ENCODE measurements at regions not wholly inside any gene's neighbourhood (a gene's known extent, or its start where the extent isn't known, plus 50 kb on each side); places are given as distances from the start of the nearest gene placed in this dataset.

GRCh38 chr15:70562906-70563305 is 200.5 kb downstream of the UACA start:
- POLR2A ChIA-PET = no interaction called here
- TF ChIP-seq CTCF (IDR thresholded peaks at IDR 0.05; ENCODE audit: control extremely low read depth, extremely low read depth, low read depth, missing control alignments) = no peak
- no peak for DNase-seq (ENCODE audit: extremely low spot score)
- CTCF ChIA-PET = interaction anchor here (1.2 to 1.3 kb wide), 2 partner anchors 9 to 16 kb away, joined by 3 read pairs; no protein-coding TSS in a partner anchor

- CTCF ChIA-PET = interaction anchor here (0.9 kb wide), 1 partner anchor 14 kb away, joined by 3 read pairs; no protein-coding TSS in a partner anchor
Observed at GRCh38 chr15:70561885-70562284, 201.5 kb downstream of the UACA start.

GRCh38 chr15:70560617-70561328 is 202.6 kb downstream of the UACA start:
- DNase-seq (ENCODE audit: extremely low spot score) = no peak
- POLR2A ChIA-PET = no interaction called here
- no peak for TF ChIP-seq CTCF (IDR thresholded peaks at IDR 0.05; ENCODE audit: control extremely low read depth, extremely low read depth, low read depth, missing control alignments)
- CTCF ChIA-PET = no interaction called here

More at GRCh38 chr15:70561885-70562284, 201.5 kb downstream of the UACA start:
- DNase-seq (ENCODE audit: extremely low spot score) = no peak
- no peak for TF ChIP-seq CTCF (IDR thresholded peaks at IDR 0.05; ENCODE audit: control extremely low read depth, extremely low read depth, low read depth, missing control alignments)
- POLR2A ChIA-PET = no interaction called here

GRCh38 chr15:70559265-70560239 is 203.8 kb downstream of the UACA start:
- no peak for TF ChIP-seq CTCF (IDR thresholded peaks at IDR 0.05; ENCODE audit: control extremely low read depth, extremely low read depth, low read depth, missing control alignments)
- CTCF ChIA-PET = interaction anchor here (1.0 to 1.1 kb wide), 2 partner anchors 9 to 13 kb away, joined by 3 to 7 read pairs; no protein-coding TSS in a partner anchor

DNA sequence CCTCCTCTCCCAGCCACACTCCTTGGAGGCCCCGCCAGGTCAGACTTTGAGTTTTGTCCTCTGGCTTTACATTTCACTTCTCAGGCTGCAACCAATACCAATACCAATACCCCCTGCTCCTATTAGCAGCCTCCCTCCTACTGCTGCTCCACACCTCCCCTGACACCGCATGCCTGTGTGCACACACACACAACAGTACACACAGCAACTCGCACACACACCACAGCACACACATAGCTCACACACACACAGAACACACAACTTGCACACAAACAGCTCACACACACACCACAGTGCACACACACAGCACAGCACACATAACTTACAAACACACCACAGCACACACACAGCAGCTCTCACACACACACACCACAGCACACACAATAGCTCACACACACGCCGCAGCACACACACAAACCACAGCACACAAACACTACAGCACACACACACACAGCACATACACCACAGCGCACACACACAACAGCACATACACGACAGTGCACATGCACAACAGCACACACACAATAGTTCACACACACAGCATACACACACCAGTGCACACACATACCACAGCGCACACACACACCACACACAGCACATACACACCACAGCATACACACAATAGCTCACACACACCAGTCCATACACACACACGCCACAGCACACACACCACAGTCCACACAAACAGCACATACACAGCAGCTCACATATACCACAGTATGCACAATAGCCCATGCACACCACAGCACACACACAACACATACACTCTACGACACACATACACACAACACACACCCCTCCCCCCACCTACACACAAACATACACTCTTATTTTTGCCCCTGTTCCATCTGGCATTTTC is 204.7 kb downstream of the UACA start:
- TF ChIP-seq CTCF (IDR thresholded peaks at IDR 0.05; ENCODE audit: control extremely low read depth, extremely low read depth, low read depth, missing control alignments) = no peak
- ChIA-PET CTCF (interaction anchor here (1.0 kb wide), 2 partner anchors 14 to 92 kb away, joined by 3 read pairs; no protein-coding TSS in a partner anchor), POLR2A (no interaction called here)
- DNase-seq (ENCODE audit: extremely low spot score) = no peak

More at GRCh38 chr15:70559265-70560239, 203.8 kb downstream of the UACA start:
- DNase-seq (ENCODE audit: extremely low spot score) = no peak
- POLR2A ChIA-PET = no interaction called here

All from GM10248 (cell line).